DMS 273 (cell line): ENCODE measurements at regions not wholly inside any gene's neighbourhood (a gene's known extent, or its start where the extent isn't known, plus 50 kb on each side); places are given as distances from the start of the nearest gene placed in this dataset.

ENCODE experiments used
- DNase-seq: peaks from one replicate; lab custom pipeline; 2025; ENCODE audit not compliant: unreplicated experiment; lab: John Stamatoyannopoulos, UW

DNA sequence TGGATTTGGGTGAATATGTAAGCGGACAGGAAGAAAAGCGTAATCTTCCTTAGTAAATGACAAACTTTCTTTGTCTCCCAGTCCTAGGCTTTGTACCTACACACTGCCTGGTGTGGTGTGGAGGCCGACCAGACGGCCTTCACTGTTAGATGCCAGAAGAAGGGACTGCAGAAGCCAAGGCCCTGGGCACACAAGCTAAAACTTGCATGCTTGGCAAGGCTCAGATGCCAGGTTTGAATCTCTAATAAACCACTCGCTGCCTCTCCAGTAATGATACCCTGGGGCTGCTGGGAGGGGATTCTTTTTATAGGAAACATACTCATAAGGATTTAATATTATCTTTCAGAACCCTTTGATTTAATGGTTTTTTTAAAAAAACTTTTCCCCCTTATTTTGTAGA lies 263.8 kb downstream of the PTPRC start:
- peak; percentile 69 for DNase-seq

GRCh38 chr1:198903203-198903602 lies 264.4 kb downstream of the PTPRC start:
- DNase-seq, result peak; percentile 65

DNA sequence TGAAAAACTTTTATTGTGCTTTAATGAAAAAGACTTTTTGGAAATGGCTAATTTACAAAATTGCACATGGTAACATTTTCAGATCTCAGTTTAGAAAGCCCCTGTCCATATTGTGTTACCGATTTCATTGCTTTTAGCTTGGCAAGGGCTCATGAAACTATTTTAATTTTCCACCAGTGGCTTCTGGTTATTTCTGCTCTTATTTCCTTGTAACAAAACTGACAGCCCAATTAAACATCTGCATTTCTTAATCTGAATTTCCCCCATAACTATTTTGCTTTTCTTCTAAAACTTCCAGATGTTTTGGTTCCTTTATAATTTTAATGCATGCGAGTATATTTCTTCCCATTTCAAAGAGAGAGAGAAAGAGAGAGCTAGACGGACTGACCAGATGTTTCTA lies 264.8 kb downstream of the PTPRC start:
- peak; percentile 23 for DNase-seq

DNA sequence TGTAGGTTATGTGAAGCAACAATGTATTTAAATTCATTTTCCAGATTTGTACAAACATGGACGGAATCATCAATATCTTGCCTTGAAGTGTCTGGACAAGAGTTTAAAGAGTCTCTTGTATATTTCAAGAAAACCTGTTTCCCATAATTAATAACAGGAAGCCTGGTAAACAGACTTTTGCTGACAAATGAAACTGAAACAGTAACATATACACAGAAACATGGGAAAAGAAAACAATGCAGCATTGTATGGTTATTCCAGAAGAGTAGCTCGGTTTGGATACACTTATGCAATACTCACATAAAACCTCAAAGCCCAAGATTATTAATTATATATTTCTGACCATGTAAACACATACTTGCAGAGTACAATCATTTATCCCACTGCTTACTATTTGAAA lies 265.5 kb downstream of the PTPRC start:
- no peak for DNase-seq

DNA sequence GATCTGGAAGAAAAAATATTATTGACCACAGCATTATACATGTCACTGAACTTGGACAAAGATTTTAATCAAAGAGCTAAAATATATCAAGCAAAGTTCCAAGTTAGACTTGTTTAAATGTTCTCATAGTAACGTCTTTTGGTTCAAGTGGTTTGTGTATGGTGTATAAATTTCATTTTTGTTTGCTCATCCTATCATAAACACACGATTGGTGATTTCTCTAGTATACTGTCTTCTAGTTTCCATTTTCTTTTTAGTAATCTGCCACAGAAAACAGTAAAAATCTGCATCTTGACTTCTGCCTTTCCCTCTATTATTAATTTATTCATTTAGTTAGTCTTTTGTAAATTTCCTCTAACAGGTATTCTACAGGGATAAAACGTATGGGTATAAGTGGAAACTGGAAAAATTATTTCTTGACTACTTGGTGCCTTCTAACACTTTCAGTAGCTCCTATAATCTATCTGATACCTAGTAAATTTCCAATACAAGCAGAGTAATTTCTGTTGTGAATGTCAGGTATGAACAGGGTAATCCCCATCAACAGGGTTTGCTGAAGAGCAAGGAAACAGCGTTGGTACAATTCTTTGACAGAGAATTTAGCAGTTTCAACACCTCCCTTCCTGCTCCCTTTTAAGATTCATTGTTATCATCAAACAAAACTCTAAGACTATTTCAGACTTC lies 268.0 kb downstream of the PTPRC start:
- DNase-seq, result no peak

- no peak for DNase-seq
Observed at GRCh38 chr1:198907423-198907746, 268.5 kb downstream of the PTPRC start.

DNA sequence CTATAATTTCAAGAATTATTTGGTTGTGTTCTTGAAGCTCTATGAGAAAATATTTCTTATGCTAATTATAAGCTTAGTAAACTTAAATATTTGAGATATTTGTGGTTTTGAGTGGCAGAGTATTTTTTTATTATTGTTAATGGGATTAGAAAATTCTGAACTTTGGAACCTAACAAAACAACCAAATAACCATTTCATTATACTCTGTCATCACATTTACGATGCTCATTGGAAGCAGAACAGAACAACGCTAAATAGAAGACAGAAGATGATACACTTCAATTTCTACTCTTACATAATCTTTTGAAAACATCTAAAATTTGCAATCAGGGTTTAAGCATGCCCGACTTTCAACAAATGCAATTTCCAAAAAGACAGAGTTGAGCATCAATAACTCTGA lies 270.2 kb downstream of the PTPRC start:
- no peak for DNase-seq

GRCh38 chr1:198909973-198910372 lies 271.1 kb downstream of the PTPRC start:
- no peak for DNase-seq

GRCh38 chr1:198910816-198911215 lies 272.0 kb downstream of the PTPRC start:
- no peak for DNase-seq

DNA sequence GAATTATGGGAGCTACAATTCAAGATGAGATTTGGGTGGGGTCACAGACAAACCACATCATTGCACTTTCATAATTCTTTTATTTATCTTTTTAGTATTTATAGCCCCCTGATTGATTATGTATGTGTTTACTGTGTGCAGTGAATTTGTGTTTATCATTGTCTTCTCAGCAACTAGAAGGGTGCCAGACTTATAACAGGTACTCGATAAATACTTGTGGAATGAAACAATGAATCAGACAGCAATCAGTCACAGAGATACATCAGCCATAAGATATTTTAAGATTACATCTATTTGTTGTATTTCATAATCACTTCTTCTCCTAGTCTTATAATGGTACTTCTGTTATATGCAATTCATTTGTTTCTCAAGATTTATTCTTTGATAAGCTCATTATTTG lies 273.2 kb downstream of the PTPRC start:
- no peak for DNase-seq

DNA sequence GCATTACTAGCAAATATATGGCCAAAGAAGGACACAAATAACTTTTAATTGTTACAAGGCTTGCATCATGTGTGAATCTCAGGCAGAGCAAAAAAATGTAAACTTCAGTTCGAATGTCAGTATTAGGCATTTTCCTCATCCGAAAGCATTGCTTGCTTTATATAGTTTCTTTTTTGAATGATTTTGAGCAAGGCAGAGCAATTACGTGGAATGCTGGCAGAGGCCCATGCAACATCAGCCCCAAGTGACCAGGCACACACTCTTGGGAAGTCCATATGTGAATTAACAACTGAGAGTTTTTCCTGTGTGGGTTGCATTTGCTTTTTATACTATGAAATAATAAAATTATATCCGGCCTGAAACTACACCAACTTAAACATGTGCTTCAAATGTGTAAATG lies 274.8 kb downstream of the PTPRC start:
- no peak for DNase-seq

DNA sequence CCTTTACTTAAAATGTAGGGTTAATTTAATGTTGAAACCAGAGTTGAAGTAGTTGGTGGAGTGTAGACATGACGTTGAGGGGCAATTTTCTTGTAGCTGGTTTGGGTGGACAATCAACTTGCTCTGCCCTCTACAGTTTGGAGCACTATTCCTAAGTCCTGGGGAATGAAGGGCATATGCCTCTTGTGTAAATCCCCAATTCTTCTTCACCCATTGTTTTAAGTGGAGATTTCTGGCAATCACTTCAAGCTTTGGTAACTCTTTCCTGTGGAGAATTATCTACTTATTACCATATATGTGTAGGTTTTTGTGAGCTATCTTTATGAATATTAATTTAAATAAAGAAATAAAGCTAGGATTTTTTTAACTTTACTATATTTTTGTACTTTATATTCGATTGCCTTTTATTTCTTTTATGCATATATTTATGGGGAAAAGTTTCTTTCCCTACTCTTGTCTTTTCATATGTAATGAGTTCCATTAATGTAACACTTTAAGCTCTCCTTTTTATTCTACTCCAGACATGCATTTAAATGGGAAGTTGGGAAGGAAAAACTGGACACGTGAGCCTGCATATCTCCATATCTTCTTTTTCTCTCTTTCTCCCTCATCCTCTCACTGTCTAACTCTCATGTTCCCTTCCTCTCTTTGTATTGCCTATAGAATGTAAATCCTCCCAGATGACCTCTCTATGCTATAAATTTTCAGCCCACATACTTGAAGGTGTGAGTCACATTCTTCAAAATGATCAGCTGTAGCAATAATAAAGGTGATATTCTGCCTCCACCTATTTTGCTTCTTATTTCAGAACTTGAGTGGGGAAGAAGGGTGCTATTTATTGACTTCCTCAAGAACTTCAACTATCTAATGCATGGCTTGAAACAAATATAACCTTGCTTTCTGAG lies 276.7 kb downstream of the PTPRC start:
- no peak for DNase-seq

DNA sequence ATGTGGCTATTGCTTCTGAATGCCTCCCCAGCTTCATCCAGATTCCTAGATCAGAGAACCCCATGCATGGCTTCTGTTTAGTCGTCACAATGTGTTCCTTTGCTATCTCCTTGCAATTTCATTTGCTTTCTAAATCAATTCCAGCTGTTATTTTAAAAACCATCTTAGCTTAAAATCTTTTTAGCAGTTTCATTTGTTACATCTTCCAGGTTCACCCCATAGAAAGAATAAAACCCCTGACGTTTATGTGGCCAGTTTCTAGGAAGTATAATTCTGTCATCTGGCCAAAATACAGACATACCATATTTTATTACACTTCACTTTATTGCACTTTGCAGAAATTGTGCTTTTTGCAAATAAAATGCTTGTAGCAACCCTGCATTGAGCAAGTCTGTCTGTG lies 278.4 kb downstream of the PTPRC start:
- no peak for DNase-seq

GRCh38 chr1:198918920-198919319 lies 280.1 kb downstream of the PTPRC start:
- no peak for DNase-seq

- no peak for DNase-seq
Observed at GRCh38 chr1:198919667-198920398, 281.0 kb downstream of the PTPRC start.

GRCh38 chr1:198922638-198923430 lies 284.0 kb downstream of the PTPRC start:
- no peak for DNase-seq

DNA sequence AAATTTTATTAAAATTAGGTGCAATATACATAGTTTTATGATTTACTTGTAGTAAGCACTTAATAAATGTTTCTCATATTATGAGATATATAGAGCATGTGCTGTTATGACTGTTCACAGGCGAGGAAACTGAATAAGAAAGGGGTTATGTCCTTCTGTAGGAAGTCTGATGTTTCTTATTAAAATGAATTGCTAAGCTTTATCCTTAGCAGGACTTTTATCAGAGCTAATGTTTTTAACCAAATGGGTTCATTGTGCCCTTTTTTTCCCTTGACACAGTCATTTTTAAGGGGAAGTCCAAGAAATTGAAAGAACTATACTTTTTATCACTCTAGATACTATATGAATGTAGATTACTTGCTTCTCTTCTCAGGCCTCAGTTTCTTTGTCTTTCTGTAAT lies 285.2 kb downstream of the PTPRC start:
- no peak for DNase-seq

- no peak for DNase-seq
Observed at GRCh38 chr1:198925567-198925966, 286.7 kb downstream of the PTPRC start.

- DNase-seq, result no peak
Observed at GRCh38 chr1:198927129-198927528, 288.3 kb downstream of the PTPRC start.

DNA sequence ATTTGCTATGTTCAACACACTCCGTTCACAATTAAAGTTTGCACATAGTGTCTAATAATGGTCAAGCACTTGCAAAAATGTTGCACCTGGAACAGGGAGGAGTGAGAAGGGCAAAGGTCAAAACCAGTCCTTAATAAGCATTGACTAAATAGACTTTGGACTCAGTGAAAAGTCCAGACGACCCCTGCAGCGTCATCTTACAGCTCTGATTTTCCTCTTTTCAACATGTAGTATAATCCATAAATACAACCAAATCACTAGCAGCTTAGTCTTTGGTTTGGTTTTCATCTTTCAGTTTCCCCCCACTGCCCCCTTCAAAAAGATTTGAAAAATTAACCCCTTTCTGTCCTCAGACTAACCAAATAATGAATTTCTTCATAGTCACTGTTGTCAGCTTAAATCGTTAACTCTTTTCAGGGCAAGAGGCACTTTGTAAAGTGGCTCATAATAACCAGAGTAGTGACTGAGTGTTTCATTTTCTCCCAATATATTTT lies 290.3 kb downstream of the PTPRC start:
- no peak for DNase-seq
